AG08395 (cell line): ENCODE measurements at regions not wholly inside any gene's neighbourhood (a gene's known extent, or its start where the extent isn't known, plus 50 kb on each side); places are given as distances from the start of the nearest gene placed in this dataset.

Source experiments
- DNase-seq: peaks from one replicate; pipeline ENCODE4 v3.0.0; 2012; ENCODE audit warnings: mixed read lengths, low spot score

- no peak for DNase-seq
Measured at GRCh38 chr13:73934771-73935170, 199.4 kb downstream of the KLF12 start.

GRCh38 chr13:73934215-73934641 is 200.0 kb downstream of the KLF12 start:
- no peak for DNase-seq

GRCh38 chr13:73933795-73934194 is 200.4 kb downstream of the KLF12 start:
- no peak for DNase-seq

- no peak for DNase-seq
Measured at GRCh38 chr13:73932091-73932490, 202.1 kb downstream of the KLF12 start.

GRCh38 chr13:73929287-73929932 is 204.8 kb downstream of the KLF12 start:
- no peak for DNase-seq

- DNase-seq, result no peak
Measured at GRCh38 chr13:73924607-73925006, 209.6 kb downstream of the KLF12 start.

GRCh38 chr13:73922493-73923393 is 211.5 kb downstream of the KLF12 start:
- DNase-seq, result peak; percentile 32

GRCh38 chr13:73918691-73919090 is 215.5 kb downstream of the KLF12 start:
- DNase-seq, result no peak

- peak; percentile 4 for DNase-seq
Measured at GRCh38 chr13:73913751-73914518, 220.3 kb downstream of the KLF12 start.

- peak; percentile 71 for DNase-seq
Measured at GRCh38 chr13:73913079-73913740, 221.0 kb downstream of the KLF12 start.

- DNase-seq, result no peak
Measured at GRCh38 chr13:73911361-73911760, 222.8 kb downstream of the KLF12 start.

GRCh38 chr13:73910733-73911132 is 223.5 kb downstream of the KLF12 start:
- no peak for DNase-seq

GRCh38 chr13:73908809-73909208 is 225.4 kb downstream of the KLF12 start:
- no peak for DNase-seq

- DNase-seq, result no peak
Measured at GRCh38 chr13:73904625-73905024, 229.6 kb downstream of the KLF12 start.

GRCh38 chr13:73903561-73903960 is 230.6 kb downstream of the KLF12 start:
- DNase-seq, result no peak

GRCh38 chr13:73902847-73903246 is 231.4 kb downstream of the KLF12 start:
- DNase-seq, result no peak

- no peak for DNase-seq
Measured at GRCh38 chr13:73902296-73902695, 231.9 kb downstream of the KLF12 start.

GRCh38 chr13:73901324-73902068 is 232.7 kb downstream of the KLF12 start:
- no peak for DNase-seq

- no peak for DNase-seq
Measured at GRCh38 chr13:73900591-73900990, 233.6 kb downstream of the KLF12 start.

GRCh38 chr13:73898899-73899298 is 235.3 kb downstream of the KLF12 start:
- DNase-seq, result no peak

- DNase-seq, result no peak
Measured at GRCh38 chr13:73898276-73898675, 235.9 kb downstream of the KLF12 start.
